ENCODE measurements at regions not wholly inside any gene's neighbourhood (a gene's known extent, or its start where the extent isn't known, plus 50 kb on each side); places are given as distances from the start of the nearest gene placed in this dataset.

DNA sequence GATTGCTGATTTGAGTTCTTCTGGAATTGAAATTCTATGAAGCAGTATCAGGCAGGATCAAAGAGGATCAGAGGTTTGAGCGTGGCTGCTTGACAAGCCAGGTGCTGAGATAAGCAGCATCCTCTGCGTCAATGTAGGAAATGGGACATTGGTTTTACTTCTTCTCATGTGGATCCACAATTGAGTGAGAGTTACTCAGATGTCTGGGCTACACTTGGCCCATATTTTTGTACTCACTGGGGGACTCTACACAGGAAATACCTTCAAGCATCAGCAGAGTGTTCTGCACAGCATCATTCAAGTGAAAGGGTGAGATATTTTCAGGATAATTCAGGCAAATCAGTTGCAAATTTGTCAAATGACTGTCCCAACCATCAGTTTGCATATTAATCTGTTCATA, 613.9 kb upstream of the ARID1B start:
- Histone ChIP-seq H3K4me2 (ENCODE audit: control insufficient read depth, extremely low read depth, insufficient read depth, low read depth, low read length) (no peak overlapping the region), H4K20me1 (ENCODE audit: control insufficient read depth, extremely low read depth, insufficient read depth, low read length) (no peaks in the 10 kb centered on the region), H3K4me1 (ENCODE audit: control insufficient read depth, extremely low read depth, insufficient read depth, low read length) (peaks cover 6% of the 10 kb centered on the region), H3K27ac (ENCODE audit: control insufficient read depth, insufficient read depth, low read length) (no peak overlapping the region), H3K79me2 (ENCODE audit: control insufficient read depth, insufficient read depth, low read length) (no peaks in the 10 kb centered on the region), H3K27me3 (ENCODE audit: control insufficient read depth, extremely low read depth, insufficient read depth, low read length) (no peaks in the 10 kb centered on the region), H3K36me3 (ENCODE audit: control insufficient read depth in 2 of 2, extremely low read depth in 1 of 2, insufficient read depth in 2 of 2, low read length in 2 of 2) (no peaks in the 10 kb centered on the region), H3K4me3 (ENCODE audit: control insufficient read depth in 2 of 3, extremely low read depth in 1 of 3, insufficient read depth in 2 of 3, low read depth in 1 of 3, low read length in 3 of 3) (no peak overlapping the region), H2AFZ (ENCODE audit: control insufficient read depth, low read length) (no peak overlapping the region), H3K9ac (ENCODE audit: control insufficient read depth, extremely low read depth, insufficient read depth, low read length) (no peak overlapping the region), H3K9me3 (ENCODE audit: control insufficient read depth, low read depth, low read length) (no peaks in the 10 kb centered on the region), H3K9me1 (ENCODE audit: control insufficient read depth, extremely low read depth, insufficient read depth, low read length) (no peaks in the 10 kb centered on the region)
- DNase-seq (ENCODE audit: low read depth, low spot score) (no peak), FAIRE-seq (no peak)
- TF ChIP-seq, protein P1, sequence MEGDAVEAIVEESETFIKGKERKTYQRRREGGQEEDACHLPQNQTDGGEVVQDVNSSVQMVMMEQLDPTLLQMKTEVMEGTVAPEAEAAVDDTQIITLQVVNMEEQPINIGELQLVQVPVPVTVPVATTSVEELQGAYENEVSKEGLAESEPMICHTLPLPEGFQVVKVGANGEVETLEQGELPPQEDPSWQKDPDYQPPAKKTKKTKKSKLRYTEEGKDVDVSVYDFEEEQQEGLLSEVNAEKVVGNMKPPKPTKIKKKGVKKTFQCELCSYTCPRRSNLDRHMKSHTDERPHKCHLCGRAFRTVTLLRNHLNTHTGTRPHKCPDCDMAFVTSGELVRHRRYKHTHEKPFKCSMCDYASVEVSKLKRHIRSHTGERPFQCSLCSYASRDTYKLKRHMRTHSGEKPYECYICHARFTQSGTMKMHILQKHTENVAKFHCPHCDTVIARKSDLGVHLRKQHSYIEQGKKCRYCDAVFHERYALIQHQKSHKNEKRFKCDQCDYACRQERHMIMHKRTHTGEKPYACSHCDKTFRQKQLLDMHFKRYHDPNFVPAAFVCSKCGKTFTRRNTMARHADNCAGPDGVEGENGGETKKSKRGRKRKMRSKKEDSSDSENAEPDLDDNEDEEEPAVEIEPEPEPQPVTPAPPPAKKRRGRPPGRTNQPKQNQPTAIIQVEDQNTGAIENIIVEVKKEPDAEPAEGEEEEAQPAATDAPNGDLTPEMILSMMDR (optimal IDR thresholded peaks at IDR 0.05 in 1 of 3, IDR thresholded peaks at IDR 0.05 in 1 of 3, conservative IDR thresholded peaks at IDR 0.05 in 1 of 3; ENCODE audit: extremely low read depth in 1 of 3, insufficient read depth in 2 of 3, low read length in 3 of 3) = no peak
- no peak for TF ChIP-seq EZH2 (IDR thresholded peaks at IDR 0.05; ENCODE audit: low read length)
- dilution Hi-C loops (cut with MboI; ENCODE audit: extremely low pct_ligation_motif_present, low sequenced_read_pairs) = no loop called here

DNA sequence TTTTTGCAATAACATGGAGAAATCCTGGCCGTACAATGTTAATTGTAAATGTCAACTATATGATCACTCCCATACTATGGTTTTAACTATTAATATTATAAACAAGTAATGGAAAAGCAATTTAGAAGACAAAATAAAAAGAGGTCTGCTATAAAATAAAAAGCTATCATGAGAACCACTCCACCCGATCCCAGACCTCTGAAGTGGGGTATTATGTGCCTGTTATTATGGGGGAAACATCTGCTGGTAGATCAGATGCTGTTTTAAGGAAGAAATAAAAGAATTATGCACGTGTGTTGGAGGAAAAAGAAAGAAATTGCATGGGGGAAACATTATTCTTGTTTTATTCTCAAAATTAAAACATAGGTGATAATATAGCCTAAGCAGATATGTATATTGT, 615.7 kb upstream of the ARID1B start:
- dilution Hi-C loops (cut with MboI; ENCODE audit: extremely low pct_ligation_motif_present, low sequenced_read_pairs) = no loop called here
- H3K27me3 ChIP-seq (ENCODE audit: control insufficient read depth, extremely low read depth, insufficient read depth, low read length) = no peaks in the 10 kb centered on the region
- TF ChIP-seq, protein P1 (optimal IDR thresholded peaks at IDR 0.05 in 1 of 3, IDR thresholded peaks at IDR 0.05 in 1 of 3, conservative IDR thresholded peaks at IDR 0.05 in 1 of 3; ENCODE audit: extremely low read depth in 1 of 3, insufficient read depth in 2 of 3, low read length in 3 of 3) = no peak
- TF ChIP-seq EZH2 (IDR thresholded peaks at IDR 0.05; ENCODE audit: low read length) = no peak

More for the DNA sequence above, 615.7 kb upstream of the ARID1B start:
- H3K9ac ChIP-seq (ENCODE audit: control insufficient read depth, extremely low read depth, insufficient read depth, low read length) = no peak overlapping the region
- no peak overlapping the region for H3K27ac ChIP-seq (ENCODE audit: control insufficient read depth, insufficient read depth, low read length)
- no peaks in the 10 kb centered on the region for H4K20me1 ChIP-seq (ENCODE audit: control insufficient read depth, extremely low read depth, insufficient read depth, low read length)
- H3K4me2 ChIP-seq (ENCODE audit: control insufficient read depth, extremely low read depth, insufficient read depth, low read depth, low read length) = no peak overlapping the region
- H3K36me3 ChIP-seq (ENCODE audit: control insufficient read depth in 2 of 2, extremely low read depth in 1 of 2, insufficient read depth in 2 of 2, low read length in 2 of 2) = no peaks in the 10 kb centered on the region
- H3K79me2 ChIP-seq (ENCODE audit: control insufficient read depth, insufficient read depth, low read length) = no peaks in the 10 kb centered on the region
- no peak overlapping the region for H2AFZ ChIP-seq (ENCODE audit: control insufficient read depth, low read length)
- DNase-seq (ENCODE audit: low read depth, low spot score) = no peak
- H3K9me1 ChIP-seq (ENCODE audit: control insufficient read depth, extremely low read depth, insufficient read depth, low read length) = no peaks in the 10 kb centered on the region
- no peaks in the 10 kb centered on the region for H3K9me3 ChIP-seq (ENCODE audit: control insufficient read depth, low read depth, low read length)
- no peak overlapping the region for H3K4me3 ChIP-seq (ENCODE audit: control insufficient read depth in 2 of 3, extremely low read depth in 1 of 3, insufficient read depth in 2 of 3, low read depth in 1 of 3, low read length in 3 of 3)
- no peaks in the 10 kb centered on the region for H3K4me1 ChIP-seq (ENCODE audit: control insufficient read depth, extremely low read depth, insufficient read depth, low read length)
- no peak for FAIRE-seq

Data from keratinocyte (primary cell).